ENCODE measurements at regions not wholly inside any gene's neighbourhood (a gene's known extent, or its start where the extent isn't known, plus 50 kb on each side); places are given as distances from the start of the nearest gene placed in this dataset.

- TF ChIP-seq, protein P1, sequence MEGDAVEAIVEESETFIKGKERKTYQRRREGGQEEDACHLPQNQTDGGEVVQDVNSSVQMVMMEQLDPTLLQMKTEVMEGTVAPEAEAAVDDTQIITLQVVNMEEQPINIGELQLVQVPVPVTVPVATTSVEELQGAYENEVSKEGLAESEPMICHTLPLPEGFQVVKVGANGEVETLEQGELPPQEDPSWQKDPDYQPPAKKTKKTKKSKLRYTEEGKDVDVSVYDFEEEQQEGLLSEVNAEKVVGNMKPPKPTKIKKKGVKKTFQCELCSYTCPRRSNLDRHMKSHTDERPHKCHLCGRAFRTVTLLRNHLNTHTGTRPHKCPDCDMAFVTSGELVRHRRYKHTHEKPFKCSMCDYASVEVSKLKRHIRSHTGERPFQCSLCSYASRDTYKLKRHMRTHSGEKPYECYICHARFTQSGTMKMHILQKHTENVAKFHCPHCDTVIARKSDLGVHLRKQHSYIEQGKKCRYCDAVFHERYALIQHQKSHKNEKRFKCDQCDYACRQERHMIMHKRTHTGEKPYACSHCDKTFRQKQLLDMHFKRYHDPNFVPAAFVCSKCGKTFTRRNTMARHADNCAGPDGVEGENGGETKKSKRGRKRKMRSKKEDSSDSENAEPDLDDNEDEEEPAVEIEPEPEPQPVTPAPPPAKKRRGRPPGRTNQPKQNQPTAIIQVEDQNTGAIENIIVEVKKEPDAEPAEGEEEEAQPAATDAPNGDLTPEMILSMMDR (IDR thresholded peaks at IDR 0.05), result no peak
- TF ChIP-seq POLR2A (IDR thresholded peaks at IDR 0.05), result no peak
Measured at GRCh38 chr4:115648786-115649185, 535.4 kb upstream of the NDST4 start.
